MM.1S (cell line): ENCODE measurements at regions not wholly inside any gene's neighbourhood (a gene's known extent, or its start where the extent isn't known, plus 50 kb on each side); places are given as distances from the start of the nearest gene placed in this dataset.

Experiments
- DNase-seq: peaks from one replicate; pipeline ENCODE4 v3.0.0-alpha.2; 2015
- H2AFZ ChIP-seq: fragments of 300-600 bp; sonication (generic); 2 replicates; pipeline ENCODE4 v1.6.0; 2016; ENCODE audit warnings: antibody characterized with exemption, low read length
- H3F3A ChIP-seq: fragments of 300-600 bp; sonication (generic); 2 replicates; pipeline ENCODE4 v1.6.1; 2016; ENCODE audit warnings: mild to moderate bottlenecking, antibody characterized with exemption, low read length, moderate library complexity, mixed read lengths; ENCODE audit not compliant: insufficient read depth
- H3K27ac ChIP-seq: fragments of 300-600 bp; sonication (generic); 2 replicates; pipeline ENCODE4 v1.5.1; 2016; ENCODE audit warnings: mild to moderate bottlenecking, low read length
- H3K27me3 ChIP-seq: fragments of 300-600 bp; sonication (generic); replicated peaks from 2 replicates; pipeline ENCODE4 v1.6.0; 2016; ENCODE audit warnings: low read length; ENCODE audit not compliant: insufficient read depth
- H3K36me3 ChIP-seq: fragments of 300-600 bp; sonication (generic); replicated peaks from 2 replicates; pipeline ENCODE4 v1.6.1; 2016; ENCODE audit warnings: mild to moderate bottlenecking, low read length, mixed read lengths; ENCODE audit not compliant: insufficient read depth
- H3K4me1 ChIP-seq: fragments of 300-600 bp; sonication (generic); 2 replicates; pipeline ENCODE4 v1.6.1; 2016; ENCODE audit warnings: low read length, mixed read lengths
- H3K4me2 ChIP-seq: fragments of 300-600 bp; sonication (generic); 2 replicates; pipeline ENCODE4 v1.6.0; 2016; ENCODE audit warnings: low read depth, low read length
- H3K4me3 ChIP-seq: fragments of 300-600 bp; sonication (generic); 2 replicates; pipeline ENCODE4 v1.5.1; 2016; ENCODE audit warnings: low read length, mixed read lengths
- H3K79me2 ChIP-seq: fragments of 300-600 bp; sonication (generic); 2 replicates; pipeline ENCODE4 v1.6.1; 2016; ENCODE audit warnings: mixed run types, low read length, mixed read lengths
- H3K9ac ChIP-seq: fragments of 300-600 bp; sonication (generic); 2 replicates; pipeline ENCODE4 v1.6.1; 2016; ENCODE audit warnings: low read length, mixed read lengths
- H3K9me2 ChIP-seq: fragments of 300-600 bp; sonication (generic); replicated peaks from 2 replicates; pipeline ENCODE4 v1.6.1; 2016; ENCODE audit warnings: mild to moderate bottlenecking, low read length, mixed read lengths; ENCODE audit not compliant: insufficient read depth
- H3K9me3 ChIP-seq: fragments of 300-600 bp; sonication (generic); replicated peaks from 2 replicates; pipeline ENCODE4 v1.6.1; 2016; ENCODE audit warnings: mild to moderate bottlenecking, low read length, mixed read lengths; ENCODE audit not compliant: insufficient read depth
- H4K20me1 ChIP-seq: fragments of 300-600 bp; sonication (generic); 2 replicates; pipeline ENCODE4 v1.6.1; 2016; ENCODE audit warnings: mild to moderate bottlenecking, low read length, moderate library complexity, mixed read lengths; ENCODE audit not compliant: insufficient read depth
- CTCF ChIP-seq: fragments of 300-600 bp; sonication (generic); IDR thresholded peaks from 2 replicates; pipeline ENCODE4 v1.5.1; 2016; ENCODE audit warnings: antibody characterized with exemption, low read length, mixed read lengths
- EZH2 ChIP-seq: fragments of 300-600 bp; sonication (generic); optimal IDR thresholded peaks from 2 replicates; pipeline ENCODE3; 2017; ENCODE audit warnings: low read depth, mild to moderate bottlenecking, antibody characterized with exemption, low read length, mixed read lengths
- EZH2phosphoT487 ChIP-seq: fragments of 300-600 bp; sonication (generic); IDR thresholded peaks from 2 replicates; pipeline ENCODE4 v1.6.1; 2018; ENCODE audit warnings: antibody characterized with exemption, low read length

- H2AFZ ChIP-seq: no peak overlapping the region
- no peak overlapping the region for H3K4me3 ChIP-seq
- H4K20me1 ChIP-seq: no peaks in the 10 kb centered on the region
- no peak overlapping the region for H3K9ac ChIP-seq
- no peaks in the 10 kb centered on the region for H3F3A ChIP-seq
- no peak for DNase-seq
- H3K36me3 ChIP-seq: no peaks in the 10 kb centered on the region
- H3K4me2 ChIP-seq: no peak overlapping the region
- H3K9me3 ChIP-seq: no peaks in the 10 kb centered on the region
- TF ChIP-seq EZH2phosphoT487 (no peak), EZH2 (no peak), CTCF (no peak)
- no peak overlapping the region for H3K27ac ChIP-seq
- H3K4me1 ChIP-seq: no peaks in the 10 kb centered on the region
- H3K79me2 ChIP-seq: no peaks in the 10 kb centered on the region
- no peaks in the 10 kb centered on the region for H3K9me2 ChIP-seq
- no peaks in the 10 kb centered on the region for H3K27me3 ChIP-seq
Measured at GRCh38 chr5:106737111-106737510, 933.6 kb downstream of the EFNA5 start.

- H3K4me1 ChIP-seq: no peaks in the 10 kb centered on the region
- H3K4me3 ChIP-seq: no peak overlapping the region
- no peak overlapping the region for H3K27ac ChIP-seq
- no peaks in the 10 kb centered on the region for H4K20me1 ChIP-seq
- TF ChIP-seq EZH2 (no peak), CTCF (no peak), EZH2phosphoT487 (no peak)
- no peaks in the 10 kb centered on the region for H3K79me2 ChIP-seq
- no peak overlapping the region for H2AFZ ChIP-seq
- no peaks in the 10 kb centered on the region for H3K36me3 ChIP-seq
- H3K4me2 ChIP-seq: no peak overlapping the region
- DNase-seq: no peak
- H3K27me3 ChIP-seq: no peaks in the 10 kb centered on the region
- no peaks in the 10 kb centered on the region for H3K9me3 ChIP-seq
- H3K9me2 ChIP-seq: no peaks in the 10 kb centered on the region
- no peak overlapping the region for H3K9ac ChIP-seq
- H3F3A ChIP-seq: no peaks in the 10 kb centered on the region
Measured at GRCh38 chr5:106732624-106733023, 938.1 kb downstream of the EFNA5 start.

- no peaks in the 10 kb centered on the region for H3K9me3 ChIP-seq
- H3K4me1 ChIP-seq: no peaks in the 10 kb centered on the region
- H2AFZ ChIP-seq: no peak overlapping the region
- no peaks in the 10 kb centered on the region for H3K27me3 ChIP-seq
- no peak for DNase-seq
- no peak for TF ChIP-seq EZH2
- no peak for TF ChIP-seq EZH2phosphoT487
- TF ChIP-seq CTCF: no peak
- H4K20me1 ChIP-seq: no peaks in the 10 kb centered on the region
- no peaks in the 10 kb centered on the region for H3K9me2 ChIP-seq
- no peaks in the 10 kb centered on the region for H3F3A ChIP-seq
- no peaks in the 10 kb centered on the region for H3K79me2 ChIP-seq
- H3K36me3 ChIP-seq: no peaks in the 10 kb centered on the region
- no peak overlapping the region for H3K27ac ChIP-seq
- no peak overlapping the region for H3K4me2 ChIP-seq
- no peak overlapping the region for H3K4me3 ChIP-seq
- no peak overlapping the region for H3K9ac ChIP-seq
Measured at GRCh38 chr5:106730912-106731311, 939.8 kb downstream of the EFNA5 start.
